HG03060 (cell line): ENCODE measurements at regions not wholly inside any gene's neighbourhood (a gene's known extent, or its start where the extent isn't known, plus 50 kb on each side); places are given as distances from the start of the nearest gene placed in this dataset.
"Not testable (repeated sequence)": the region's sequence is repeated elsewhere in the genome, so short reads cannot be mapped to it uniquely, and the experiment has no call there.

Experiments used
- ATAC-seq: cut with Tn5 transposase; IDR thresholded peaks from one replicate; pipeline ENCODE4 v1.9.1; 2021; ENCODE audit warnings: low read depth, moderate number of reproducible peaks; ENCODE audit not compliant: unreplicated experiment

- not testable (repeated sequence) for ATAC-seq
Measured at GRCh38 chr4:83943691-83944090, 407.8 kb downstream of the GPAT3 start.

- no peak for ATAC-seq
Measured at GRCh38 chr4:83932750-83933391, 397.0 kb downstream of the GPAT3 start.

- no peak for ATAC-seq
Measured at GRCh38 chr4:83931659-83932438, 395.9 kb downstream of the GPAT3 start.

GRCh38 chr4:83929550-83929949, 393.6 kb downstream of the GPAT3 start:
- no peak for ATAC-seq

GRCh38 chr4:83926950-83927349, 391.0 kb downstream of the GPAT3 start:
- ATAC-seq = no peak

GRCh38 chr4:83923341-83923740, 387.4 kb downstream of the GPAT3 start:
- no peak for ATAC-seq

GRCh38 chr4:83922402-83922801, 386.5 kb downstream of the GPAT3 start:
- ATAC-seq = no peak

- ATAC-seq = no peak
Measured at GRCh38 chr4:83921124-83921523, 385.2 kb downstream of the GPAT3 start.

GRCh38 chr4:83920375-83920774, 384.5 kb downstream of the GPAT3 start:
- ATAC-seq = no peak

- ATAC-seq = no peak
Measured at GRCh38 chr4:83917572-83917971, 381.7 kb downstream of the GPAT3 start.

GRCh38 chr4:83910693-83911092, 374.8 kb downstream of the GPAT3 start:
- ATAC-seq = no peak

- ATAC-seq = no peak
Measured at GRCh38 chr4:83906561-83906960, 370.7 kb downstream of the GPAT3 start.

GRCh38 chr4:83905952-83906351, 370.0 kb downstream of the GPAT3 start:
- no peak for ATAC-seq

- ATAC-seq = not testable (repeated sequence)
Measured at GRCh38 chr4:83903740-83904139, 367.8 kb downstream of the GPAT3 start.

GRCh38 chr4:83894831-83895230, 358.9 kb downstream of the GPAT3 start:
- no peak for ATAC-seq

GRCh38 chr4:83890816-83891215, 354.9 kb downstream of the GPAT3 start:
- no peak for ATAC-seq

- ATAC-seq = no peak
Measured at GRCh38 chr4:83890231-83890630, 354.3 kb downstream of the GPAT3 start.

- no peak for ATAC-seq
Measured at GRCh38 chr4:83889802-83890201, 353.9 kb downstream of the GPAT3 start.

GRCh38 chr4:83885256-83886182, 349.6 kb downstream of the GPAT3 start:
- no peak for ATAC-seq

- no peak for ATAC-seq
Measured at GRCh38 chr4:83876047-83876446, 340.1 kb downstream of the GPAT3 start.

- no peak for ATAC-seq
Measured at GRCh38 chr4:83875437-83875836, 339.5 kb downstream of the GPAT3 start.
